Large intestine (tissue), 3 donors: ENCODE measurements at regions not wholly inside any gene's neighbourhood (a gene's known extent, or its start where the extent isn't known, plus 50 kb on each side); places are given as distances from the start of the nearest gene placed in this dataset.
A peak's percentile ranks its signal among the peaks of the same experiment; 100 is the strongest.
"Not testable (repeated sequence)": the region's sequence is repeated elsewhere in the genome, so short reads cannot be mapped to it uniquely, and the experiment has no call there.

Source experiments
- DNase-seq, 2 donors: peaks; one replicate each; pipeline versions ENCODE4 v3.0.0 to v3.0.0-alpha.2; 2013
- H3K27ac ChIP-seq: one replicate; pipeline ENCODE4 v1.5.1; 2013; ENCODE audit warnings: low read length
- H3K27me3 ChIP-seq: 2 replicates; pipeline ENCODE4 v1.6.1; 2013; ENCODE audit warnings: low read length; ENCODE audit not compliant: control insufficient read depth, insufficient read depth
- H3K36me3 ChIP-seq: 2 replicates; pipeline ENCODE4 v1.6.1; 2013; ENCODE audit warnings: low read length; ENCODE audit not compliant: control insufficient read depth, insufficient read depth
- H3K4me1 ChIP-seq: one replicate; pipeline ENCODE4 v1.6.1; 2013; ENCODE audit warnings: low read length; ENCODE audit not compliant: control insufficient read depth, insufficient read depth
- H3K4me3 ChIP-seq: one replicate; pipeline ENCODE4 v1.5.1; 2013; ENCODE audit warnings: low read length
- H3K9me3 ChIP-seq: one replicate; pipeline ENCODE4 v1.6.1; 2013; ENCODE audit warnings: mild to moderate bottlenecking, low read depth, low read length, moderate library complexity; ENCODE audit not compliant: control insufficient read depth
- WGBS: methylation state at CpG from one replicate; pipeline ENCODE4 v1.1.5; 2013; ENCODE audit warnings: low lambda C conversion rate; ENCODE audit not compliant: insufficient coverage; 5-methylcytosine and 5-hydroxymethylcytosine counted together

DNA sequence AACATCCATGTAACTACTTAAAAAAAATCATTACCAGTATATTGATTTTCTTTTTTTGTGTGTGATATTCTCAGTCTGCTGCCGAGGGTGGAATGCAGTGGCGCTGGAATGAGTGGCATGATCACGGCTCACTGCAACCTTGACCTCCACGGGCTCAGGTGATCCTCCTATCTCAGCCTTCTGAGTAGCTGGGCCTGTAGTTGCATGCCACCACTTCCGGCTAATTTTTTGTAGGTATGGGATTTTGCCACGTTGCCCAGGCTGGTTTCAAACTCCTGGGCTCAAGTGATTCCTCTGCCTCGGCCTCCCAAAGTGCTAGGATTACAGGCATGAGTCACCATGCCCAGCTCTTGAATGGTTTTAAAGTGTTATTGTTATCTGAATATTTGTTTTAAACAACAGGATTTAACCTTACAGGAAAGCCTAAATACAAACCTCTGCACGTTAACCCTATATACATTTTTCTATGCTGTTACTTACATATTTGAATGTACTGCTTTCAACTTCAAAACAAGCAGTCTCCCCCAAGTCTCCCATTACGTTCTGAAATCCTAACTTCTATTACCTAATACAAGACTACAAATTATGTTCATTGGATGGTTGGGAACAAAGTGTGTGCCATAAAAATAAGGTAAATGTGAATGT, 61.7 kb downstream of the KPNA2 start:
- Histone ChIP-seq H3K36me3 (no peaks in the 10 kb centered on the region), H3K4me3 (no peak overlapping the region), H3K4me1 (peaks cover 4% of the 10 kb centered on the region), H3K9me3 (peaks cover 4% of the 10 kb centered on the region), H3K27me3 (no peaks in the 10 kb centered on the region), H3K27ac (no peak overlapping the region)
- 90% methylated on average over 2 of the region's 9 CpGs for WGBS
- no peak for DNase-seq

DNA sequence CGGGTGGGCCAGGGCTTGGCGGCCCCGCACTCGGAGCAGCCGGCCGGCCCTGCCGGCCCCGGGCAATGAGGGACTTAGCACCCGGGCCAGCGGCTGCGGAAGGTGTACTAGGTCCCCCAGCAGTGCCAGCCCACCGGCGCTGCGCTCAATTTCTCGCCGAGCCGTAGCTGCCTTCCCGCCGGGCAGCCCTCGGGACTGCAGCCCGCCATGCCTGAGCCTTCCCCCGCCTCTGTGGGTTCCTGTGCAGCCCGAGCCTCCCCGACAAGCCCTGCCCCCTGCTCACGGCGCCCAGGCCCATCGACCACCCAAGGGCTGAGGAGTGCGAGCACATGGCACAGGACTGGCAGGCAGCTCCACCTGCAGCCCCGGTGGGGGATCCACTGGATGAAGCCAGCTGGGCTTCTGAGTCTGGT, 63.8 kb downstream of the KPNA2 start:
- H3K4me3 ChIP-seq, H3K36me3 ChIP-seq, H3K9me3 ChIP-seq, H3K27me3 ChIP-seq, DNase-seq, H3K27ac ChIP-seq, H3K4me1 ChIP-seq: not testable (repeated sequence)
- no CpG with 5 or more reads among the region's 29 CpGs for WGBS

DNA sequence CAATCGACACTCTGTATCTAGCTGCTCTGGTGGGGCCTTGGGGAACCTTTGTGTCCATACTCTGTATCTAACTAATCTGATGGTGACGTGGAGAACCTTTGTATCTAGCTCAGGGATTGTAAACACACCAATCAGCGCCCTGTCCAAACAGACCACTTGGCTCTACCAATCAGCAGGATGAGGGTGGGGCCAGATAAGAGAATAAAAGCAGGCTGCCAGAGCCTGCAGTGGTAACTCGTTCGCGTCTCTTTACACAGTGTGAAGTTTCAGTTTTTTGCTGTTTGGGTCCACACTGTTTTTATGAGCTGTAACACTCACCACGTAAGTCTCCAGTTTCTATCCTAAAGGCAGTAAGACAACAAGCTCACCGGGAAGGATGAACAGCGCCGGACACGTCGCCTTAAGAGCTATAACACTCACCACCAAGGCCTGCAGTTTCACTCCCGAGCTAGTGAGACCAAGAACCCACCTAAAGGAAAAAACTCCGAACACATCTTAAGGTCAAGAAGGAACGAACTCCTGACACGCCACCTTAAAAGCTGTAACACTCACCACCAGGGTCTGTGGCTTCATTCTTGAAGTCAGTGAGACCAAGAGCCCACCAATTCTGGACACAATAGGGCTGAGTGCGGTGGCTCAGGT, 64.6 kb downstream of the KPNA2 start:
- H3K27me3 ChIP-seq = no peaks in the 10 kb centered on the region
- 20% methylated on average over 1 of the region's 17 CpGs for WGBS
- H3K9me3 ChIP-seq = peaks cover 4% of the 10 kb centered on the region
- DNase-seq = no peak
- no peak overlapping the region for H3K4me3 ChIP-seq
- H3K36me3 ChIP-seq = no peaks in the 10 kb centered on the region
- H3K4me1 ChIP-seq = peaks cover 10% of the 10 kb centered on the region
- no peak overlapping the region for H3K27ac ChIP-seq

DNA sequence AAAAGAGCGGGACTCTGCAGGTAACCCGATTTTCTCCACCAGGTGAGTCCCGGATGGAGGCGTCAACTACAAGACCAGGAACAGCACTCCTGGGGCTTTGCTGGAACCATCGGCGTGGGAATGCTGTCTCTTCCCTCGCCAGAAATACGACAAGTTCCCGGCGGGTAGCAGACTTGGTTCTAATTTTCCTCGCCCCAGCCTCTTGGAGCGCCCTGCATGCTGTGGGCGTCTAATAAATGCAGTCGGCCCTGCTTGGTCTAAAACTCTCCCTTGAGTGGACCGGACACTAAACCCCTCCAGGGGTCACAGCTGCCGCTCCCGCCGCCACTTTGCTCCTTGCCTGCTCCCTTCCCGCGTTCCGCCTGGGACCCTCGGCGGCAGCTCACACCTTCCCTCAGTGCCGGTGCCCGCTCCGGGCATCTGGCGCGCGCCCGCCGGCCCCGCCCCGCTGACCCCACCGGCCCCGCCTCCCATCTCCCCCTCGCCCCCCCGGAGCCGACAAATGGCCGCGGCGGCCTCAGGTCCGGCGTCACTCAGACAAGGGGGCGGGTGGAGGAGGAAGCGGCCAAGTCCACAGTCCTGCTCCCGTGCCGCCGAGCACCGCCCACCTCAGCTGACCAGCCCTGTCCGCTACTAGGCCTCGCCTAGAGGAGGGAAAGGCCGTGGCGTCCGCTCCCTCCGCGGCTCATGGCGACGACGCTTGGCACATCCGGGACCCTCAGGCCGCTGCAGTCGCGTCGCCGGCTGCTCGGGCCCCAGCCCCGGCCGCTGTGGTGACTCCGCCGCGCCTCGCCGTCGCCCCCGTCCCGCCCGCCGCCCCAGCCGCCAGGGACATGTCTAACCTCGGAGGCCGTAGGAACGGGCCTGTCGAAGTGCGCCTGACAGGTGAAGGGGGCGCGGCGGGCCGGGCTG, 65.8 kb downstream of the KPNA2 start:
- Histone ChIP-seq H3K4me3 (peak overlapping the region; percentile 82), H3K27ac (peak overlapping the region; percentile 63), H3K36me3 (no peaks in the 10 kb centered on the region), H3K27me3 (no peaks in the 10 kb centered on the region), H3K4me1 (peaks cover 10% of the 10 kb centered on the region), H3K9me3 (peaks cover 4% of the 10 kb centered on the region)
- peak; percentile 93 to 95 for DNase-seq
- no CpG with 5 or more reads among the region's 88 CpGs for WGBS

DNA sequence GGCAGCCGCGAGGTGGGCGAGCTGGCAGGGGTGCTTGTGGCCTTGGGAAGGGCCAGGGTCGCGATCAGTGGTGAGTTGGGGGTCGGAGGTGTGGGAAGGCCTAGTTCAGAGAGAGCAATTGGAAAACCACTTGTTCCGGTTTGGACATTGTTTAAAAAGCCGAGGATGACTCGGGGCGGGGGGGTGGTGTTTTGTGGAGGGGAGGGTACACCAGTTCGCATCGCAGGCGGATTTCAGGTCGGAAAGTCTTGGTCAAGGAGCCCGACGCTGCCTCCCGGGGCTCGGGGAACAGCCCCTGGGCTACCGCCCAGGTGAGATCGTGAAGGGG, 66.4 kb downstream of the KPNA2 start:
- H3K4me3 ChIP-seq = peak overlapping the region; percentile 82
- DNase-seq = no peak
- H3K27me3 ChIP-seq = no peaks in the 10 kb centered on the region
- H3K27ac ChIP-seq = peak overlapping the region; percentile 60
- H3K4me1 ChIP-seq = peaks cover 10% of the 10 kb centered on the region
- WGBS = no CpG with 5 or more reads among the region's 20 CpGs
- H3K36me3 ChIP-seq = no peaks in the 10 kb centered on the region
- peaks cover 4% of the 10 kb centered on the region for H3K9me3 ChIP-seq

DNA sequence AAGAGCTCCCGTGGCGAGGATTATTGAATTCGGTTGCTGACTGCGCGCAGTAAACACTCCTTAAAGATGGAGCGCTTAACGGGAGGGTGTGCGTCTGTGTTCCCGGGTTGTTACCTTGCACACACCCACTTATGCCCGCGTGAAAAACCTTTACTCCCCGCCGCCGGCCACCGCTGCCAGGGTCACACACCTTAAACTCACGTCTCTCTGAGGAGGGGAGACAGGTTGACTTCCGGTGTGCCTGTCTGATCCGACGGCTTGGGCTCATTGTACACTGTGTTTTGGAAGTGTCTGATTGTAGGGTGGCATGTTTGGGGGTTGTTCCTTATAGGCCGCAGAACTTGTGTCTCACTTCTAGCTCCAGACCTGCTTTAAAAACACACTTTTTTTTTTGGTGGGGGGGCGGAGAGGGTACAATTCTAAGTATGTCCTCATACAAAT, 66.8 kb downstream of the KPNA2 start:
- peak; percentile 21 to 68 for DNase-seq
- H3K36me3 ChIP-seq = no peaks in the 10 kb centered on the region
- peak overlapping the region; percentile 82 for H3K4me3 ChIP-seq
- H3K27me3 ChIP-seq = no peaks in the 10 kb centered on the region
- H3K27ac ChIP-seq = peak overlapping the region; percentile 60
- WGBS = no CpG with 5 or more reads among the region's 21 CpGs
- H3K9me3 ChIP-seq = peaks cover 4% of the 10 kb centered on the region
- peaks cover 10% of the 10 kb centered on the region for H3K4me1 ChIP-seq

DNA sequence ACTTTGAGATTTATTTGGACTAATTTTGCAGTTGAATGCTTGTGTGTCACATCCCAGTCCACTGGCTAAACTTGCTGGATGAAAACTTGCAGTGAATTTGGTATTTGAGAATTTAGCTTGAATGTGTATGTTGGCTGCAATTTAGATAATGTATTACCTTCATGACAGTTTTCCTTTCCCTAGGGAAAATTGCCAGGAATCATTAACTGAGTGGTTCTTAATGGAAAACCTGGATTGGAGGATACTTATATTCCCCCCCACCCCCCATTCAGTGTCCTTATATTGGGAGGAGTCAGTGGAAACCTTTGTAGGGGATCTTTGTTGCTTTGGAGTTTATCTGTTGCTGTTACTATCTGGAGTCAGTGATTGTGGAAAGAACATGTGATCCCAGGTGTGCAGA, 67.6 kb downstream of the KPNA2 start:
- DNase-seq = peak in 1 of 2 donors; percentile 49
- H3K36me3 ChIP-seq = no peaks in the 10 kb centered on the region
- no peaks in the 10 kb centered on the region for H3K27me3 ChIP-seq
- H3K4me1 ChIP-seq = peaks cover 10% of the 10 kb centered on the region
- peak overlapping the region; percentile 82 for H3K4me3 ChIP-seq
- peak overlapping the region; percentile 60 for H3K27ac ChIP-seq
- peaks cover 4% of the 10 kb centered on the region for H3K9me3 ChIP-seq

DNA sequence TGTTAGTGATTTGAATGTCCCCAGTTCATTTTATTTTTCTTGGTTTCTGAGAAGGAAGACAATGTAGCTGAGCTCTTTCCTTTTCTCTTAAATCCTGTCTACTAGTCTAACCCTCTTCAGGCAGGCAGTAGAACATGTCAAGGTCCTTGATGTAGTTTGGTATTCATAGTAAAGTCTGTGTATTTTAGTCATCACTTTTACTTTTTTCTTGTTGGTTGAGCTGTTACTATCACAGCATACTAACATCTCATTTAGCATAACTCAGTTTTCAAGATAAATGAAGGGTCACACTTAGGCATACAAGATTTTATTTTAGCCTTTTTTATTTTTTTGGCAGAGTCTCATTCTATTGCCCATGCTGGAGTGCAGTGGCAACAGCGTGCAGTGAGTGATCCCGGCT, 70.5 kb downstream of the KPNA2 start:
- H3K4me1 ChIP-seq = peaks cover 7% of the 10 kb centered on the region
- H3K36me3 ChIP-seq = no peaks in the 10 kb centered on the region
- WGBS = no CpG with 5 or more reads among the region's 2 CpGs
- H3K4me3 ChIP-seq = no peak overlapping the region
- H3K27me3 ChIP-seq = no peaks in the 10 kb centered on the region
- DNase-seq = no peak
- peaks cover 6% of the 10 kb centered on the region for H3K9me3 ChIP-seq
- H3K27ac ChIP-seq = no peak overlapping the region

DNA sequence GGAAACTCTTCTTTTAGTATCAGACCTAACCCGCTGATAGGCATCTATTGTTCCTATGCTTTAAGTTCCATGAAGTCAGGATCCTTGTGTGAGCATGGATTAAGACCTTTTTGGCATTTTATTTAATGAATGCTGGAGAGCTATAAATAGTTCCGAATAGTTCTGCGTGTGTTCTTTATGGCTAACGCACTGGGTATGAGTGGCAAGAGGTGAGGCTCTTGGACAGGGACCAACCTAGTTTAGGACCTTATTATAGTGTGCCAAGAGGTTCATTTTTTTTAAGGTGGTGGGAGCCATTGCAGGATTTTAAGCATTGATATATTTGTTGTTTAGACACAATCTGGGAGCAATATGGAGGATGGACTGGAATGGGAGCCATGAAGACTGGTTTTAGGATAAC, 71.8 kb downstream of the KPNA2 start:
- Histone ChIP-seq H3K27me3 (no peaks in the 10 kb centered on the region), H3K36me3 (no peaks in the 10 kb centered on the region), H3K4me3 (no peak overlapping the region), H3K27ac (no peak overlapping the region), H3K4me1 (peaks cover 5% of the 10 kb centered on the region), H3K9me3 (peaks cover 6% of the 10 kb centered on the region)
- 57% methylated on average over 1 of the region's 4 CpGs for WGBS
- no peak for DNase-seq

DNA sequence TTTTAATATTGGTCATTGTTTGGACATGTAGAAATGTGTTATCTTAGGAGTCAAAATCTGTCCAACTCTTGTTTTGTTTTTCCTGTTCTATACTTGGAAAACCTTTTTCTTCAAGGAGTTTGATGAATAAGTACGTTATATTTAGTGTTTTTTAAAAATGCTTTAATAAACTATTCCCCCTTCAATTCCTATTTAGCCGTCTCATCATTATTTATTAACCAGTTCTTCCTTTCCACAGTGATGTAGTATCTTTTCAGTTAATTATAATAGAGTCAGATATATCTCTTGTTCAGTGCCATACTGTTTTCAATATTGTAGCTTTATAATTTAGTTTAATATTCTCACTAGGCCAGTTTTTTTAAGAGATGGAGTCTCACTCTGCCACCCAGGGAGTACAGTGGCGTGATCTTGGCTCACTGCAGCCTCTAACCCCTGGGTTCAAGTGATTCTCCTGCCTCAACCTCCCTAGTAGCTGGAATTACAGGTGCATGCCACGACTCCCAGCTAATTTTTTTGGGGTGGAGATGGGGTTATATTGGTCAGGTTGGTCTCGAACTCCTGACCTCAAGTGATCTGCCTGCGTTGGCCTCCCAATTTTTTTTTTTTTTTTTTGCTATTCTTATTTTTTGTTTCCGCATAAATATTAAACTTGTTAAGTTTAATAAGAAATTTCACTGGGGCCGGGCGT, 72.9 kb downstream of the KPNA2 start:
- no peak overlapping the region for H3K27ac ChIP-seq
- no peaks in the 10 kb centered on the region for H3K36me3 ChIP-seq
- WGBS = 95% methylated on average over 4 of the region's 9 CpGs

More for the DNA sequence above, 72.9 kb downstream of the KPNA2 start:
- Histone ChIP-seq H3K4me3 (no peak overlapping the region), H3K9me3 (peaks cover 6% of the 10 kb centered on the region), H3K4me1 (peaks cover under 1% of the 10 kb centered on the region), H3K27me3 (no peaks in the 10 kb centered on the region)
- no peak for DNase-seq
